HG03135 (cell line): ENCODE measurements at regions not wholly inside any gene's neighbourhood (a gene's known extent, or its start where the extent isn't known, plus 50 kb on each side); places are given as distances from the start of the nearest gene placed in this dataset.

Source experiments
- ATAC-seq: cut with Tn5 transposase; IDR thresholded peaks from one replicate; pipeline ENCODE4 v1.9.1; 2021; ENCODE audit warnings: mild to moderate bottlenecking, moderate library complexity; ENCODE audit not compliant: unreplicated experiment

DNA sequence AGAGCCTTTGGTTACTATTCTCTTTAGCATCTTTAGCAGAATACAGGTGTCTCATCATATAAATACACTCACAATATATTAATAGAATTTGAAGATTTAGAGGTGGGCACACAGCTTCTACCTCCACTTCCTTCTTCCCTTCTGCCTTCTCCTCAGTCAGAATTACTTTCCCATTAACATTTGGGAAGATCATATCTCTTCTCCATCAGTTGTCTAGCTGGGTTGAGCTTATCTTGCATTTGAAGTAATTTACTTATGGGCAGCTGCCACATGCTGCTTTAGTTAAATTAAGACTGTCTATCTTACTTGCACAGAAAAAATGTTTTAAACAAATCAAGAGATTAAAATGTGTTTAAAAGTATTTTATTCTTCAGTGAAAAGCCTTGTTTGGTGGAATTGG lies 110.1 kb upstream of the ASIC2 start:
- ATAC-seq, result no peak

GRCh38 chr17:33404070-33404819 lies 111.2 kb upstream of the ASIC2 start:
- no peak for ATAC-seq

DNA sequence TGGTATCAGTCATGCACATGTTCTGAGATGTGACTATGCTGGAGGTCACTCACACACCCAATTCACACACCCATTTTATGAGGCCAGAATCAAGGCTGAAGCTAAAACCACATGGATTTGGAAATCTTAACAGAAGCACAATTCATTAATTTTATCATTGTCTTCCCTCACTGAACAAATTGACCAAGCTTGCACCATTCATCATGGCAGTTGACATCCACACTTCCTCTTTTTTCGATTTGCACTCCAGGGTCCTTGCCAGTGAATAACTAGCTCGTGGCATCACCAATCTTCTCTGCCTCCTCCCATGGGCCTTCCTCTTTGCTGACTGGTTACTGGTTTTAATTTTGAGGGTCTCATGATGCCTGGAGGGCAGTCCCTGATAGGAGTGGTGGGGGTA lies 123.0 kb upstream of the ASIC2 start:
- no peak for ATAC-seq

DNA sequence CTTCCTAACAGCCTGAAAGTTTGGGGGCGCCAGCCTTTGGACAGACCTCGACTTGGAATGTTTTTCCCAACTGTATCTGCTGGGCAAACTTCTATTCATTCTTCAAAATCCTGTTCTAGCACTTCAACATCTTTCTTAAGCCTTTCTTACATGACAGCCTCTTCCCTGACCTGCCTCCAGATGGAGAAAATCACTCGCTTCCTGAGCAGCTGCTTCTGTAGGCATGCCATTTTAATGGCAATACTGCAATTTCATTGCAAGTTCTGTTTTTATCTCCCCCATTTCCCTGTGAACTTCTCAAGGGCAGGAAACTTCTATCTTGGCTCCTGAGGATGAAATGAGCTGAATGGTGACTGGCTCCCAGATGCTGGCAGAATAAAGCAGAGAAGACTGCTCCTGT lies 128.8 kb upstream of the ASIC2 start:
- ATAC-seq, result no peak

GRCh38 chr17:33433581-33433980 lies 140.5 kb upstream of the ASIC2 start:
- ATAC-seq, result no peak

GRCh38 chr17:33434841-33435240 lies 141.7 kb upstream of the ASIC2 start:
- no peak for ATAC-seq

DNA sequence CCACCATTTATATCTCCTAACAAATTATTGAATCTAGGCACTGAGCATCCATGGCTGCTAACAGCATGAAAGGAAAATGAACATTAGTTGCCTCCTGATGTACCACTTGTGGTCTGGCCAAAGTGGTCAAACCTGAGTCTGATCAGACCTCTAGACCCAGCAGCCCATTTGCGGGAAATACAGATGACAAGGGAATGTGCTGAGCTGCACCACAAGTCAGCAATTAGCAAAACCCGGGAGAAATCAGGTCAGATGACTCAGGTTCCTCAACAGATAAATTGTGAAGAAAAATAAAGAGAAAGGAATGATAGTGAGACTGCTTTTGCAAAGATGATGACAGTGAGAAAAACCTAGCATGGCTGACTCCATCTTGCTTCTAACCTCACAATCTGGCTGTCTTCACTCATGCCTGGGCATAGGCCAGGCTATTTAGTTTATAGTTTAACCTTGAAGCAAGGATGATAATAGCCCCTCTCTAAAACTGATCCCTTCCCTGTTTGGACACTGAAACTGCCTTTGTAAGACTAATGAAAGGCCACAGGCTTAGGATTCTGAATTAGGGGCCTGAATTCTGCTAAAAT lies 142.7 kb upstream of the ASIC2 start:
- no peak for ATAC-seq

DNA sequence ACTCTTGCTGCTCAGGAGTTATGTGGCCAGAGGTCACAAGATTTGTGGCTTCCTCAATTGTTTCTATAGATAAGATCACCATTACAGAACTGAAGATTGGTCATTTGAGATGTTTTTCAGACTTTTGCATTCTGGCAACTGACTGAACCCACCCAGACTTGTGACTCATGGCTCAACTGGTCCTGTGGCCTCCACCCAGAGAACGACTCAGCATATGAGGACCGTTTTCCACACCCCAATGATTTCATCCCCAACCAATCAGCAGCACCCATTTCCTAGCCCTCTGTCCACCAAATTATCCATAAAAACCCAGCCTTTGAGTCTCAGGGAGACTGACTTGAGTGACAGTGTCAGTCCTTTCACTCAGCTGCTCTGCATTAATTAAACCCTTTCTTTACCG lies 143.2 kb upstream of the ASIC2 start:
- ATAC-seq, result no peak

DNA sequence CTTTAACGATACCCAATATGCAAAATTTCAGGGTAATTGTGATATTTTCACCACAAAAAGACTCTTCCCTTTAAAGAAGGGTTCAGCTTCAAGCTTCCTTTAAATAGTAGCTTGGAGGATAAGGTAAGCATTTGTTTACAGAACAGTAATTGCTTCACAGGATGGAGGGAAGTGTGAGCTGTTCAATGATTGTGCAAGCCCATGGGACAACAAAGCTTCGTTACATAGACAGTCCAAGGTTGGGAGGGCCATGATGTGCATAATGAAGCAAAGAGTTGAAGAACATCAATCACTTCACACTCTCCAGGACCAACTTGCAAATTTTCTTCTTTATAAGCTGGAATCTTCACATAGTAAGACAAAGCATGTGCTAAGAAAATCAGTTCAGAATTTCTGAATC lies 145.0 kb upstream of the ASIC2 start:
- no peak for ATAC-seq

GRCh38 chr17:33438578-33438977 lies 145.5 kb upstream of the ASIC2 start:
- no peak for ATAC-seq

GRCh38 chr17:33442320-33442719 lies 149.2 kb upstream of the ASIC2 start:
- ATAC-seq, result no peak

DNA sequence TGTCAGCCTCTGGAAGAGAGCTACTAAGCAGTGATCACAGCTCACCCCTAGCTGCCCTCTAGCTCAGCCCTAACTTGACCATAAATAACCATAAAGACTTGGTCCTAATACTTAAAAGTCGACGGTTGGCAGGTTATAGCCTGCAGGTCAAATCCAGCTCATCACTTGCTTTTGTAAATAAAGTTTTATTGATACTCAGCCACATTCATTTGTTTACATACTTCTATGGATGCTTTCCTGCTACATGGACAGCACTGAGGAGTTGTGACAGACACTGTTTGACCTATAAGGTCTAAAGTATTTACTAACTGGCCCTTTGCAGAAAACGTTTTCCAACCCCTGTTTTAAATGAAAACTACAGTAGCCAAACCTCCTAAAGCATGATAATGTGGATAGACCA lies 151.6 kb upstream of the ASIC2 start:
- no peak for ATAC-seq

GRCh38 chr17:33447090-33447489 lies 154.0 kb upstream of the ASIC2 start:
- ATAC-seq, result no peak

DNA sequence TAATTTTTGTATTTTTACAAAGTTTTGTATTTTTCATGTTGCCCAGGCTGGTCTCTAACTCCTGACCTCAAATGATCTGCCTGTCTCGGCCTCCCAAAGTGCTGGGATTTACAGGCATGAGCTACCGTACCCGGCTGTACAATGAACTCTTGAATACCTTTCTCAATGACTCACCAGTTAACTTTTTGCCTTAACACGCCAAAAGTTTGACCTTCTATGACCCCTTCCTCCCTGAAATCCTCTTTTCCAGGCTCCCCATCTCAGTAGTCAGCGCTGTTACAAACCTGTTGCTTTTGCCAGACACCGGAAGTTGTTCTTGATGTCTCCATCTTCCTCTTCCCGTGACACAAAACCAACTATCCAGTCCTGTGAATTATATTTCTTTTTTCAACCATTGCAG lies 158.1 kb upstream of the ASIC2 start:
- ATAC-seq, result no peak

DNA sequence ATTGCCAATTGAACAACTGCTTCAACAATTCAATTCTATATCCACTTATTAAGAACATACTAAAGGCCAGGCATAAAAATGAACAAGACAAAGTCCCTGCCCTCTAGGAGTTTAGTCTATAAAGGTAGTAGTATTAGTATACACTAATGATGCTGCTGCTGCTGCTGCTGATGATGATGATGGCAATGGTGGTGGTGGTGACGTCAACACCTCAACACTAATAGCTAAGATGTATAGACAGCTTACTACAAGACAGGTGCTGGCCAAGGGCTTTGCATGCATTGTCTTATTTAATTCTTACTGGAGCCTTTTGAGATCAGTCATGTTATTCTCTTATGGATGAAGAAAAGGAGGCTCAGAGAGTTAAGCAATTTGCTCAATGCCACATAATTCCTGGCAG lies 164.4 kb upstream of the ASIC2 start:
- no peak for ATAC-seq

DNA sequence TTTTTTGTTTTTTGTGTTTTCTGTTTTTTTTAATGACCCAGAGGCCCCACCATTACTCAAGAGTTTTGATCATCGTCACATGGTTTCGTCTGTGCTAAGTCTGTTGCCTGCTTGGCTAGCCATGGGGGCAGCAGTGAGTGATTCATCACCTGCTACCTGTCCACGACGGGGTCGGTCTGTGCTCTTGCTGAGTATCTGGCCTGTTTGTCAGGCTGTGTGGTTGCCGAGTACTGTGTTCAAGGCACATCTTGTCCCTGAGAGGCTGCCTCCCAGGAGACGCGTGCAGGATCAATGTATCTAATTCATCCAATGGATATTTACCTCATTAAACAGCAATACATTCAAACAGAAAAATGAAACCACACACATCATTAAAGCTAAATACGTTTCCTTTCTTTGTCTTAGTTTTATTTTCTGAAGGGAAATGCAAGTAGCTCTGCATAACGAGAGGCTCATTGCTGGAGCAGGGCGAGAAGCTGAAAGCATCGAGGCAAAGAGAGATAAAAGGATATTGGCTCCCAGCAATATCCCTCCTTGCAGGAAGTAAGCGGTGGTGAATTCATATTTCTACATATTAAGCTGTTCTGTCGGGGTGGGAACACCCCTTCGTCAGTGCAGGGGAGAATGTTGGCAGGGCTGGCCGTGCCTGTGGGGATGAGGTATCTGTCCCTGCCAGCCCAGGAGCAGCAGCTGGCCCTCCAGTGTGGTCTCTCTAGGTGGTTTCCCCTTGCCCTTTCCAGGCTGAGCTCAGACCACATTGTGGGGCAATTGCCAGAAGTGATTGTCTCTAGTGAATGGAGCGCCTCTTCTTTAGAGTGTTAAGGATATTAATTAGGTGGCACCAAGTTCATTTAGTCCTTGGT lies 166.2 kb upstream of the ASIC2 start:
- ATAC-seq, result no peak

GRCh38 chr17:33460781-33461450 lies 167.8 kb upstream of the ASIC2 start:
- ATAC-seq, result no peak

DNA sequence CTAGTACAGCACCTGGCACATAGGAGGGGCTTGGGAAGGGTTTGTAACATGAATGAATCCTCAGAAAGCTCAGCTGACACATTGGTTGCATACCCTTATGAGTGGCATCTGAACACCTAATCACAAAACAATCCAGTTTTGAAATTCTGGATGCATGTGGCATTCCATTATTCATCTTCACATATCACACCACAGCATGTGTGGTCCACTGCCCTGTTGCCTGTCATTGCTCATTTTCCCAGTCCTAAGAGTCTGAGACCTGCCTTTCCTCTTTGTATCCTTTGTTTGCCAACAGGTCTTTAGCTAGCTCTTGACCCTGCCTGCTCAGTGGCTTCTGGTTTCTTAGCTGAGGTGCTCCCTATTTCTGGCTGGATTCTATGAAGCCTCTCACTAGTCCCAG lies 170.8 kb upstream of the ASIC2 start:
- ATAC-seq, result no peak

DNA sequence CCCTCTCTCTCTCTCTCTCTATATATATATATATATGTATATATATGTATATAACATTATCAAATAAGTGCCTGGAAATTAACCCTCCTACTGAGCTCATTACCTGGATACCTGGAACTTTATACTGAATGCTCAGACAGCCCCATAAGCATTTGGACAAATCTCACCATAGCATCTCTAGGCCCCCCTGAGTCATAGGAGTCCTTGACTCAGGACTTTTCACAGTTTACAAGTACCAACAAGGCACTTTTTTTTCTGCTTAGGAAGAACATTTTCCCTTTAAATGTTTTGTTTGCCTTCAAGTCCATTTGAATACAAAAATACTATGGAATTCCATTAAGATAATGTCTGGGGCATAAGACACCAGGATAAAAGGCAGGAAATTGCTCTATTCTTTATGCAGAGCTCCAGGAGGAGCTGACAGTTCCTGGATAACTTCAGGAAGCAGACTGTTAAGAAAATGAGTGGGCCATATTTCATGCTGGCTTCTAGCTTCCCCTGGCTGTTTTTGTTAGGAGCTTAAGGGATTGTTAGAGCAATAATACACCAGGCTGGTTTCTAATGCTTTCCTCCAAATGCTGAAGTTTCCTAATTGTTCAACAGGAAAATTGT lies 171.7 kb upstream of the ASIC2 start:
- ATAC-seq, result no peak

GRCh38 chr17:33469421-33469820 lies 176.3 kb upstream of the ASIC2 start:
- no peak for ATAC-seq

DNA sequence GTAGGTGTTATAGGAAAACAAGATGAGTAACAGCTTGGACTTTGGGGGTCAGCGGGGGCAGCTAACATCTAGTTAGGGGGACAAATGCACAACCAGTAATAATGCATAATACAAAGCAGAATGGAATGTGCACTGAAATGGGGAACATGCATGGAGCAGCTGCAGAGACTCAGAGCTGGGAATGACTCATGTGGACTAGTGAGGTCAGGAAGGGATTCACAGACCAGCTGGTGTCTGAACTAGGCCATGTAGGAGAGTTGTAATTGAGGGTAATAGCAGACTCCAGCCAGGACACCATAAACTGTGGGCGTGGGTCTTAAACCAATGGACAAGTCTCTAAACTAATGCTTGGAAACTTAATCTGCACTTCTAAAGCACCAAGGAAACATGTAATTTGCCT lies 176.8 kb upstream of the ASIC2 start:
- ATAC-seq, result no peak
